HG03521 (cell line): ENCODE measurements at regions not wholly inside any gene's neighbourhood (a gene's known extent, or its start where the extent isn't known, plus 50 kb on each side); places are given as distances from the start of the nearest gene placed in this dataset.
"Not testable (repeated sequence)": the region's sequence is repeated elsewhere in the genome, so short reads cannot be mapped to it uniquely, and the experiment has no call there.

ENCODE experiments used
- ATAC-seq: cut with Tn5 transposase; IDR thresholded peaks from one replicate; pipeline ENCODE4 v1.9.1; 2021; ENCODE audit warnings: mild to moderate bottlenecking, moderate library complexity; ENCODE audit not compliant: unreplicated experiment

- no peak for ATAC-seq
These were observed 111.7 kb downstream of the FAM50B start for GRCh38 chr6:3960754-3961361.

GRCh38 chr6:3961581-3962215 is 112.5 kb downstream of the FAM50B start:
- no peak for ATAC-seq

- no peak for ATAC-seq
These were observed 113.4 kb downstream of the FAM50B start for GRCh38 chr6:3962291-3963280.

- no peak for ATAC-seq
These were observed 114.3 kb downstream of the FAM50B start for GRCh38 chr6:3963426-3963825.

- no peak for ATAC-seq
These were observed 113.7 kb downstream of the FAM217A start for GRCh38 chr6:3965071-3965718.

- no peak for ATAC-seq
These were observed 112.5 kb downstream of the FAM217A start for GRCh38 chr6:3966426-3966825.

- ATAC-seq, result no peak
These were observed 108.8 kb downstream of the FAM217A start for GRCh38 chr6:3970097-3970496.

- ATAC-seq, result not testable (repeated sequence)
These were observed 105.8 kb downstream of the FAM217A start for GRCh38 chr6:3973152-3973551.

GRCh38 chr6:3977875-3978711 is 100.8 kb downstream of the FAM217A start:
- ATAC-seq, result peak; percentile 75

GRCh38 chr6:3978966-3979365 is 100.0 kb downstream of the FAM217A start:
- not testable (repeated sequence) for ATAC-seq

GRCh38 chr6:3981917-3982316 is 97.0 kb downstream of the FAM217A start:
- no peak for ATAC-seq

- ATAC-seq, result no peak
These were observed 95.2 kb downstream of the FAM217A start for GRCh38 chr6:3983778-3984177.

GRCh38 chr6:3984494-3984893 is 94.4 kb downstream of the FAM217A start:
- no peak for ATAC-seq

- no peak for ATAC-seq
These were observed 92.7 kb downstream of the FAM217A start for GRCh38 chr6:3986241-3986640.

- ATAC-seq, result no peak
These were observed 91.9 kb downstream of the FAM217A start for GRCh38 chr6:3987053-3987452.

- no peak for ATAC-seq
These were observed 91.4 kb downstream of the FAM217A start for GRCh38 chr6:3987576-3987975.

- ATAC-seq, result no peak
These were observed 88.0 kb downstream of the FAM217A start for GRCh38 chr6:3990692-3991491.

GRCh38 chr6:3991941-3992340 is 87.0 kb downstream of the FAM217A start:
- ATAC-seq, result no peak

GRCh38 chr6:3996349-3996748 is 82.6 kb downstream of the FAM217A start:
- ATAC-seq, result no peak
